Liver (tissue), 8 donors: ENCODE measurements at regions not wholly inside any gene's neighbourhood (a gene's known extent, or its start where the extent isn't known, plus 50 kb on each side); places are given as distances from the start of the nearest gene placed in this dataset.

Experiments
- DNase-seq: peaks from one replicate; pipeline ENCODE4 v3.0.0-alpha.2; 2017; ENCODE audit warnings: low spot score
- H3K27ac ChIP-seq, 2 donors: one replicate each; pipeline ENCODE4 v1.7.0; 2013; ENCODE audit warnings: inconsistent platforms in 2 of 2, low read length in 2 of 2, control low read depth in 1 of 2, low read depth in 1 of 2, mild to moderate bottlenecking in 1 of 2
- H3K27me3 ChIP-seq, 4 donors: one replicate each; pipeline versions ENCODE4 v1.6.1 to v1.7.0; 2013; ENCODE audit warnings: low read length in 3 of 4, inconsistent platforms in 1 of 4, mild to moderate bottlenecking in 1 of 4, moderate library complexity in 1 of 4; ENCODE audit not compliant: control insufficient read depth in 4 of 4, insufficient read depth in 4 of 4
- H3K36me3 ChIP-seq, 4 donors: one replicate each; pipeline versions ENCODE4 v1.6.1 to v1.7.0; 2013; ENCODE audit warnings: low read length in 3 of 4, mild to moderate bottlenecking in 3 of 4, low read depth in 1 of 4, moderate library complexity in 1 of 4; ENCODE audit not compliant: control insufficient read depth in 4 of 4, insufficient read depth in 3 of 4
- H3K4me1 ChIP-seq, 4 donors: one replicate each; pipeline versions ENCODE4 v1.6.1 to v1.7.0; 2013; ENCODE audit warnings: low read length in 3 of 4, mild to moderate bottlenecking in 3 of 4, moderate library complexity in 1 of 4; ENCODE audit not compliant: control insufficient read depth in 4 of 4, insufficient read depth in 4 of 4
- H3K4me3 ChIP-seq, 3 donors: one replicate each; pipeline versions ENCODE4 v1.6.1 to v1.7.0; 2013; ENCODE audit warnings: low read length in 3 of 3, control low read depth in 1 of 3, low read depth in 1 of 3, mild to moderate bottlenecking in 1 of 3
- H3K9ac ChIP-seq, 2 donors: one replicate each; pipeline ENCODE4 v1.7.0; 2013; ENCODE audit warnings: low read length in 2 of 2, mild to moderate bottlenecking in 2 of 2, moderate library complexity in 2 of 2, control low read depth in 1 of 2, low read depth in 1 of 2
- H3K9me3 ChIP-seq, 4 donors: one replicate each; pipeline versions ENCODE4 v1.6.1 to v1.7.0; 2013; ENCODE audit warnings: low read length in 3 of 4; ENCODE audit not compliant: control insufficient read depth in 4 of 4
- ATF3 ChIP-seq: IDR thresholded peaks from 2 replicates; pipeline ENCODE4 v1.6.1; 2016; ENCODE audit warnings: antibody characterized with exemption
- CTCF ChIP-seq: fragments of 150-350 bp; IDR thresholded peaks from 2 replicates; pipeline ENCODE4 v1.5.1; 2017; ENCODE audit warnings: improper control_type of control experiment, low read depth, low read length; ENCODE audit not compliant: missing input control
- EGR1 ChIP-seq, 2 donors: IDR thresholded peaks; 2 replicates each; pipeline ENCODE4 v1.6.1; 2016 to 2018; ENCODE audit warnings: antibody characterized with exemption in 2 of 2, low read depth in 2 of 2
- FOXA2 ChIP-seq: IDR thresholded peaks from 2 replicates; pipeline ENCODE4 v1.6.1; 2016; ENCODE audit warnings: antibody characterized with exemption
- GABPA ChIP-seq, 2 donors: IDR thresholded peaks in 1 of 2; conservative IDR thresholded peaks in 1 of 2; 2 replicates each; pipeline ENCODE4 v1.6.1; 2016; ENCODE audit warnings: antibody characterized with exemption in 2 of 2, mild to moderate bottlenecking in 1 of 2, moderate library complexity in 1 of 2
- HNF4A ChIP-seq, 2 donors: conservative IDR thresholded peaks; 2 replicates each; pipeline ENCODE4 v1.6.1; 2016; ENCODE audit warnings: antibody characterized with exemption in 2 of 2, mild to moderate bottlenecking in 2 of 2
- JUND ChIP-seq, 2 donors: IDR thresholded peaks; 2 replicates each; pipeline ENCODE4 v1.6.1; 2016; ENCODE audit warnings: antibody characterized with exemption in 2 of 2
- NR2F2 ChIP-seq: IDR thresholded peaks from 2 replicates; pipeline ENCODE4 v1.6.1; 2016; ENCODE audit warnings: antibody characterized with exemption
- RAD21 ChIP-seq, 2 donors: IDR thresholded peaks; 2 replicates each; pipeline ENCODE4 v1.6.1; 2016; ENCODE audit warnings: antibody characterized with exemption in 2 of 2, mild to moderate bottlenecking in 2 of 2
- REST ChIP-seq: IDR thresholded peaks from 2 replicates; pipeline ENCODE4 v1.6.1; 2016; ENCODE audit warnings: antibody characterized with exemption, mild to moderate bottlenecking
- SP1 ChIP-seq: IDR thresholded peaks from 2 replicates; pipeline ENCODE4 v1.6.1; 2018; ENCODE audit warnings: antibody characterized with exemption, mild to moderate bottlenecking
- TAF1 ChIP-seq: conservative IDR thresholded peaks from 2 replicates; pipeline ENCODE4 v1.6.1; 2016; ENCODE audit warnings: antibody characterized with exemption, mild to moderate bottlenecking
- YY1 ChIP-seq: IDR thresholded peaks from 2 replicates; pipeline ENCODE4 v1.6.1; 2016; ENCODE audit warnings: antibody characterized with exemption, mild to moderate bottlenecking
- ZBTB33 ChIP-seq: IDR thresholded peaks from 2 replicates; pipeline ENCODE4 v1.6.1; 2016; ENCODE audit warnings: antibody characterized with exemption
- WGBS: extraction: QIAGEN DNeasy Blood & Tissue Kit; methylation state at CpG from one replicate; pipeline ENCODE4 v1.1.7; 2013; 5-methylcytosine and 5-hydroxymethylcytosine counted together
- TF ChIP-seq, protein P1 (sequence below): IDR thresholded peaks from 2 replicates; pipeline ENCODE4 v1.6.1; 2016; ENCODE audit warnings: antibody characterized with exemption
- donor health status: healthy.
- donor health status: healthy.
- donor health status: healthy.
- donor health status: healthy.
- donor health status: healthy.

DNA sequence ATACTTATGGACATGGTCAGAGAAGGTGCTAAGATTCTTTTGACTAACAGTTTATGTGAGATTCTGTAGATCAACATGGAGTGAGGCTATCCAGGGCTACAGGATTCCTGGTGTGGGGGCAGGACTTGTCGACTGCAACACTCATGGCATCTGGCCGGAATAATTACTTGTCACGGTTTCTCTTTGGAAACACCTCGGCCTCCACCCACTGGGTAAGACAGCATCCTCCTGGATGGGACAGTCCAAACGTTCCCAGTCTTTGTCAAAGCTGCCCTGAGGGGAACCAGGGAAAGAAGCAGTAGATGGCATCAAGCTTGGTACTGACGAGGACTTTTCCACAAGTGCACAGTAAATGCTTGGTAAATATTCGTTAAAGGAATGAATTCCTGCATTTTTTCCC lies 762.8 kb downstream of the BRD1 start (continued):
- no peak for TF ChIP-seq CTCF
- TF ChIP-seq FOXA2, result no peak

DNA sequence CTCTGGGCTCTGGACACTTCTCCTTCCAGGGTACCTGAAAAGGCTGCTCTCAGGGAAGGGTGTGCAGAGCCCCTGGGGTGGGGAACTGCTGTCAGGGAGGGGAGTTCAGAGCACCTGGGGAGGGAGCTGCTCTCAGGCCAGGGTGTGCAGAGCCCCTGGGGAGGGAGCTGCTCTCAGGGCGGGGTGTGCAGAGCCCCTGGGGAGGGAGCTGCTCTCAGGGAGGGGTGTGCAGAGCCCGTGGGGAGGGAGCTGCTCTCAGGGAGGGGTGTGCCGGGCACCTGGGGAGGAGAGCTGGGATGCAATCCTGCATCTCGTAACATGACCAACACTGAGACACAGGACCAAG lies 764.2 kb downstream of the BRD1 start:
- 53% methylated on average over 4 of the region's 4 CpGs for WGBS
- no peak overlapping the region for H3K4me3 ChIP-seq
- peaks cover 0 to 5% (median 4%) of the 10 kb centered on the region in 4 donors for H3K27me3 ChIP-seq
- TF ChIP-seq JUND (IDR thresholded peaks at IDR 0.05), result no peak
- no peak for TF ChIP-seq ZBTB33
- TF ChIP-seq FOXA2, result no peak
- no peak for TF ChIP-seq HNF4A (conservative IDR thresholded peaks at IDR 0.05)
- no peak for TF ChIP-seq NR2F2
- TF ChIP-seq TAF1, result no peak
- TF ChIP-seq GABPA (IDR thresholded peaks at IDR 0.05 in 1 of 2, conservative IDR thresholded peaks at IDR 0.05 in 1 of 2), result no peak
- TF ChIP-seq SP1, result no peak
- TF ChIP-seq, protein P1, sequence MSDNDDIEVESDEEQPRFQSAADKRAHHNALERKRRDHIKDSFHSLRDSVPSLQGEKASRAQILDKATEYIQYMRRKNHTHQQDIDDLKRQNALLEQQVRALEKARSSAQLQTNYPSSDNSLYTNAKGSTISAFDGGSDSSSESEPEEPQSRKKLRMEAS, result no peak
- no peaks in the 10 kb centered on the region for H3K9me3 ChIP-seq
- no peak overlapping the region for H3K27ac ChIP-seq
- H3K36me3 ChIP-seq, result no peaks in the 10 kb centered on the region
- no peak for DNase-seq
- H3K9ac ChIP-seq, result no peak overlapping the region
- H3K4me1 ChIP-seq, result no peaks in the 10 kb centered on the region

DNA sequence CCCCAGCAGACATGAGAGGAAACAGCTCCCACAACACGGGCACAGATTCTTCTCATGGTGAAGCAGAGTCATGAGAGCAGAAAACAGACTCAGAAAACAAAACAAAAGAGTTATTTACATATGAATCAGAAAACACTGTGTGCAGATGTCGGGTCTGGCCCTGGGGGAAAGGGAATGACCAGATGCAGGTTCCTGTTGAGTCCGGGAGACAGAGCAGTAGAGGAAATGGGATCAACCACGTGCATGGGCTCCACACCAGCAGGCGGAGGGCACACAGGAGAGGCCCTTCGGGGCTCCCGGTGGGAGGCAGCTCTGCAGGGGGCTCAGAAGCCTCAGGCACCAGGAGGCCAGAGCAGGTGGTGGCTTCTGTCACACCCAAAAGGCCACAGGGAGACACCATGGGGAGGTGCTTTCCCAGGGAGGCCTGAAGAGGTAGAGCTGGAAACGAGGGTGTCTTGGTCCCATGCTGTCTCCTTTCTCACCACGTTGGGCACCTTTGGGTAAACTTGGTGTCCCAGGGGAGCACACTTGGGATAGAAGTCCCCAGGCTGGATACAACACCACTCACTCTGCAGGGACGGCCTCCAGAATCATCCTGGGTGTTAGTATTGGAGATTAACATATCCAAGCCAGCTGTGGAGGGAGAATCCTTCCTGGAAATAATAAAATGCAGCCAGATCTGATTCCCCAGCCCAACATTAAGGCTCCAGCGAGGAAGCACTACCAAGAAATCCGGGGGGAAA lies 764.7 kb downstream of the BRD1 start:
- H3K9me3 ChIP-seq, result no peaks in the 10 kb centered on the region
- H3K27ac ChIP-seq, result no peak overlapping the region
- H3K36me3 ChIP-seq, result no peaks in the 10 kb centered on the region
- no peak overlapping the region for H3K4me3 ChIP-seq
- no peak for DNase-seq
- 45% methylated on average over 12 of the region's 12 CpGs for WGBS
- H3K4me1 ChIP-seq, result no peaks in the 10 kb centered on the region
- TF ChIP-seq CTCF (no peak), TAF1 (no peak), REST (no peak), JUND (IDR thresholded peaks at IDR 0.05) (no peak), RAD21 (IDR thresholded peaks at IDR 0.05) (no peak), YY1 (no peak), EGR1 (IDR thresholded peaks at IDR 0.05; ENCODE audit: low read depth in 2 of 2) (no peak), SP1 (no peak), FOXA2 (no peak), GABPA (IDR thresholded peaks at IDR 0.05 in 1 of 2, conservative IDR thresholded peaks at IDR 0.05 in 1 of 2) (no peak), ATF3 (no peak), NR2F2 (no peak)
- H3K27me3 ChIP-seq, result peaks cover 0 to 5% (median 4%) of the 10 kb centered on the region in 4 donors
- no peak overlapping the region for H3K9ac ChIP-seq
